Right atrium auricular region (tissue), 2 donors: ENCODE measurements at regions not wholly inside any gene's neighbourhood (a gene's known extent, or its start where the extent isn't known, plus 50 kb on each side); places are given as distances from the start of the nearest gene placed in this dataset.

Experiments
- DNase-seq: peaks from one replicate; pipeline ENCODE4 v3.0.0-alpha.2; 2019; ENCODE audit warnings: low spot score
- H3K27ac ChIP-seq, 2 donors: fragments of 200-600 bp; sonication (generic); 1 replicate in 1 of 2; 2 replicates in 1 of 2; pipeline ENCODE4 v1.5.1; 2016 to 2019
- H3K27me3 ChIP-seq, 2 donors: fragments of 200-600 bp; sonication (generic); one replicate each; pipeline versions ENCODE4 v1.5.1 to v1.6.0; 2017 to 2019
- H3K36me3 ChIP-seq: fragments of 200-600 bp; sonication (generic); one replicate; pipeline ENCODE4 v1.5.1; 2016
- H3K4me1 ChIP-seq, 2 donors: fragments of 200-600 bp; sonication (generic); one replicate each; pipeline versions ENCODE4 v1.5.1 to v1.6.0; 2017 to 2019
- H3K4me3 ChIP-seq, 2 donors: fragments of 200-600 bp; sonication (generic); 1 replicate in 1 of 2; 2 replicates in 1 of 2; pipeline ENCODE4 v1.5.1; 2017 to 2019; ENCODE audit warnings: mild to moderate bottlenecking in 1 of 2, moderate library complexity in 1 of 2
- H3K9me3 ChIP-seq, 2 donors: fragments of 200-600 bp; sonication (generic); one replicate each; pipeline ENCODE4 v1.5.1; 2019
- CTCF ChIP-seq, 2 donors: fragments of 200-600 bp; sonication (generic); IDR thresholded peaks; one replicate each; pipeline ENCODE4 v1.5.1; 2019; ENCODE audit warnings: antibody characterized with exemption in 2 of 2

GRCh38 chr7:132681951-132682350 lies 105.7 kb upstream of the PLXNA4 start:
- no peak overlapping the region for H3K27ac ChIP-seq
- peaks cover 0 to 7% of the 10 kb centered on the region in 2 donors for H3K9me3 ChIP-seq
- no peak overlapping the region for H3K4me3 ChIP-seq
- TF ChIP-seq CTCF (IDR thresholded peaks at IDR 0.05): no peak
- H3K4me1 ChIP-seq: no peaks in the 10 kb centered on the region
- DNase-seq: no peak
- H3K36me3 ChIP-seq: no peaks in the 10 kb centered on the region
- H3K27me3 ChIP-seq: no peaks in the 10 kb centered on the region

- no peaks in the 10 kb centered on the region for H3K27me3 ChIP-seq
- TF ChIP-seq CTCF (IDR thresholded peaks at IDR 0.05): no peak
- no peaks in the 10 kb centered on the region for H3K9me3 ChIP-seq
- H3K36me3 ChIP-seq: no peaks in the 10 kb centered on the region
- H3K4me3 ChIP-seq: no peak overlapping the region
- DNase-seq: no peak
- H3K27ac ChIP-seq: no peak overlapping the region
- no peaks in the 10 kb centered on the region for H3K4me1 ChIP-seq
Observed at GRCh38 chr7:132680590-132680989, 104.3 kb upstream of the PLXNA4 start.

GRCh38 chr7:132678656-132679055 lies 102.4 kb upstream of the PLXNA4 start:
- TF ChIP-seq CTCF (IDR thresholded peaks at IDR 0.05): no peak
- H3K4me3 ChIP-seq: no peak overlapping the region
- H3K4me1 ChIP-seq: no peaks in the 10 kb centered on the region
- H3K36me3 ChIP-seq: no peaks in the 10 kb centered on the region
- no peak overlapping the region for H3K27ac ChIP-seq
- no peaks in the 10 kb centered on the region for H3K27me3 ChIP-seq
- H3K9me3 ChIP-seq: no peaks in the 10 kb centered on the region
- no peak for DNase-seq

- TF ChIP-seq CTCF (IDR thresholded peaks at IDR 0.05): no peak
- no peak overlapping the region for H3K27ac ChIP-seq
- H3K4me1 ChIP-seq: no peaks in the 10 kb centered on the region
- no peak for DNase-seq
- H3K9me3 ChIP-seq: no peaks in the 10 kb centered on the region
- H3K4me3 ChIP-seq: no peak overlapping the region
- H3K27me3 ChIP-seq: no peaks in the 10 kb centered on the region
- H3K36me3 ChIP-seq: no peaks in the 10 kb centered on the region
Observed at GRCh38 chr7:132677918-132678317, 101.6 kb upstream of the PLXNA4 start.

- TF ChIP-seq CTCF (IDR thresholded peaks at IDR 0.05): no peak
- no peaks in the 10 kb centered on the region for H3K4me1 ChIP-seq
- DNase-seq: no peak
- no peak overlapping the region for H3K27ac ChIP-seq
- H3K27me3 ChIP-seq: no peaks in the 10 kb centered on the region
- no peak overlapping the region for H3K4me3 ChIP-seq
- H3K9me3 ChIP-seq: no peaks in the 10 kb centered on the region
- no peaks in the 10 kb centered on the region for H3K36me3 ChIP-seq
Observed at GRCh38 chr7:132672200-132672990, 96.1 kb upstream of the PLXNA4 start.

- Histone ChIP-seq H3K27me3 (no peaks in the 10 kb centered on the region), H3K9me3 (no peaks in the 10 kb centered on the region), H3K27ac (no peak overlapping the region), H3K36me3 (no peaks in the 10 kb centered on the region), H3K4me3 (no peak overlapping the region), H3K4me1 (no peaks in the 10 kb centered on the region)
- no peak for TF ChIP-seq CTCF (IDR thresholded peaks at IDR 0.05)
- no peak for DNase-seq
Observed at GRCh38 chr7:132666774-132667172, 90.5 kb upstream of the PLXNA4 start.
